ENCODE measurements at regions not wholly inside any gene's neighbourhood (a gene's known extent, or its start where the extent isn't known, plus 50 kb on each side); places are given as distances from the start of the nearest gene placed in this dataset.

DNA sequence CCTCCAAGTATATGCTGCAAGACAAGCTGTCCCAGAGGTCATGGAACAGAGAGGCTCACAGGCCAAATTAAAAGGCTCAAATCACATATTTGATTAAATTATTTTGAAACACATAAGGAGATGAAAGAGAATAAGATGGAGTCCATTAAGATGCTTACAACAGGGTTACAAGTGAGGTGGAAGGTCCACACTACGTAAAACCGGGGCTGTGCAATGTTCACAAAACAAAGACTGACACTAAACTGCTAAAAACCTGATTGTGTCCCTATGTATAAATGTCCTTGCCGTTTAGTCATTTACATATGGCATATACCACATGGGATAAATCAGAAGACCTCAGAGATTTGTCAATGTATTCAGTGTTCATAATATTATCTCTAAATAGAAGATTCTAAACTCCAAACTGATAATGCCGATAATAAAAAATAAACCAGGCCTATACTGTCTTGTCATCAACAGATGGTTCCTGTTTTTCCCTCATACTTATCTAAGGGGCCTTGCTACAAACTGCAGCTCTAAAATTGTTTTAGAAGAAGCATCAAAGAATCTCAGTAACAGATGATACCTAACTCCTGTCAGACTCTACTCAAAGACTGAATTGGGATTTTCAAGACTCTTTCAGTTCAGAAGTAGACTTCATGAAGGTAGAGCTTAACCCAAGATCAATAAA, 51.8 kb upstream of the RIPOR2 start:
- Histone ChIP-seq H3K9me2 (replicated peaks; ENCODE audit: insufficient read depth) (no peaks in the 10 kb centered on the region), H3K4me2 (no peak overlapping the region), H3K4me1 (ENCODE audit: insufficient read depth) (no peaks in the 10 kb centered on the region), H3K36me3 (replicated peaks; ENCODE audit: insufficient read depth, low read depth) (no peaks in the 10 kb centered on the region), H3K9me3 (ENCODE audit: low read depth) (no peaks in the 10 kb centered on the region), H3K27me3 (no peaks in the 10 kb centered on the region), H3K79me2 (no peaks in the 10 kb centered on the region), H3K4me3 (no peak overlapping the region), H3K27ac (no peak overlapping the region), H2AFZ (no peak overlapping the region), H4K20me1 (ENCODE audit: insufficient read depth, poor library complexity, severe bottlenecking) (no peaks in the 10 kb centered on the region)
- WGBS (ENCODE audit: low lambda C conversion rate, missing lambda C conversion rate): 83% methylated on average over 4 of the region's 4 CpGs
- no peak for DNase-seq (ENCODE audit: low spot score)
- TF ChIP-seq EZH2phosphoT487 (IDR thresholded peaks at IDR 0.05; ENCODE audit: low read depth, severe bottlenecking, unreplicated experiment) (no peak), EZH2 (IDR thresholded peaks at IDR 0.05; ENCODE audit: borderline replicate concordance) (no peak)
- TF ChIP-seq, protein P1, sequence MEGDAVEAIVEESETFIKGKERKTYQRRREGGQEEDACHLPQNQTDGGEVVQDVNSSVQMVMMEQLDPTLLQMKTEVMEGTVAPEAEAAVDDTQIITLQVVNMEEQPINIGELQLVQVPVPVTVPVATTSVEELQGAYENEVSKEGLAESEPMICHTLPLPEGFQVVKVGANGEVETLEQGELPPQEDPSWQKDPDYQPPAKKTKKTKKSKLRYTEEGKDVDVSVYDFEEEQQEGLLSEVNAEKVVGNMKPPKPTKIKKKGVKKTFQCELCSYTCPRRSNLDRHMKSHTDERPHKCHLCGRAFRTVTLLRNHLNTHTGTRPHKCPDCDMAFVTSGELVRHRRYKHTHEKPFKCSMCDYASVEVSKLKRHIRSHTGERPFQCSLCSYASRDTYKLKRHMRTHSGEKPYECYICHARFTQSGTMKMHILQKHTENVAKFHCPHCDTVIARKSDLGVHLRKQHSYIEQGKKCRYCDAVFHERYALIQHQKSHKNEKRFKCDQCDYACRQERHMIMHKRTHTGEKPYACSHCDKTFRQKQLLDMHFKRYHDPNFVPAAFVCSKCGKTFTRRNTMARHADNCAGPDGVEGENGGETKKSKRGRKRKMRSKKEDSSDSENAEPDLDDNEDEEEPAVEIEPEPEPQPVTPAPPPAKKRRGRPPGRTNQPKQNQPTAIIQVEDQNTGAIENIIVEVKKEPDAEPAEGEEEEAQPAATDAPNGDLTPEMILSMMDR (IDR thresholded peaks at IDR 0.05; ENCODE audit: poor library complexity): no peak

DNA sequence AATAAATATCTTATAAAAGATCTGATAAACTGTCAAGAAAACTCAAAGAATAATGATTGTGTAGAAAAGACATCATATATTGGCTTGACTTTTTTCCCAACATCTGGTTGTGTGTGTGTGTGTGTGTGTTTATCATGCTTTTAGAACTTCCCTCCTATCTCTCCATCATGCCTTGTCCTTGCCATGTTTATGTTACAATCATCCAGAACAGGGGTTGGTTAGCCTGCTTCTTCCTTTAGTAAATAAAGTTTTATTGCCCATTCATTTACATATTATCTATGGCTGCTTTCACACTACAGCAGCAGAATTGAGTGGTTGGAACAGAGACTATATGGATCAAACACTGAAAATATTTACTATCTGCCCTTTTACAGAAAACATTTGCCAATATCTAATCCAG, 52.8 kb upstream of the RIPOR2 start:
- DNase-seq (ENCODE audit: low spot score): no peak
- H4K20me1 ChIP-seq (ENCODE audit: insufficient read depth, poor library complexity, severe bottlenecking): no peaks in the 10 kb centered on the region
- no peak overlapping the region for H3K4me3 ChIP-seq
- H3K4me1 ChIP-seq (ENCODE audit: insufficient read depth): no peaks in the 10 kb centered on the region
- H3K36me3 ChIP-seq (replicated peaks; ENCODE audit: insufficient read depth, low read depth): no peaks in the 10 kb centered on the region
- no peaks in the 10 kb centered on the region for H3K9me2 ChIP-seq (replicated peaks; ENCODE audit: insufficient read depth)
- TF ChIP-seq EZH2phosphoT487 (IDR thresholded peaks at IDR 0.05; ENCODE audit: low read depth, severe bottlenecking, unreplicated experiment): no peak
- no peak for TF ChIP-seq EZH2 (IDR thresholded peaks at IDR 0.05; ENCODE audit: borderline replicate concordance)
- TF ChIP-seq, protein P1 (IDR thresholded peaks at IDR 0.05; ENCODE audit: poor library complexity): no peak
- no peak overlapping the region for H3K27ac ChIP-seq
- H3K9me3 ChIP-seq (ENCODE audit: low read depth): no peaks in the 10 kb centered on the region
- H3K27me3 ChIP-seq: no peaks in the 10 kb centered on the region
- no peak overlapping the region for H3K4me2 ChIP-seq
- H3K79me2 ChIP-seq: no peaks in the 10 kb centered on the region
- no peak overlapping the region for H2AFZ ChIP-seq

DNA sequence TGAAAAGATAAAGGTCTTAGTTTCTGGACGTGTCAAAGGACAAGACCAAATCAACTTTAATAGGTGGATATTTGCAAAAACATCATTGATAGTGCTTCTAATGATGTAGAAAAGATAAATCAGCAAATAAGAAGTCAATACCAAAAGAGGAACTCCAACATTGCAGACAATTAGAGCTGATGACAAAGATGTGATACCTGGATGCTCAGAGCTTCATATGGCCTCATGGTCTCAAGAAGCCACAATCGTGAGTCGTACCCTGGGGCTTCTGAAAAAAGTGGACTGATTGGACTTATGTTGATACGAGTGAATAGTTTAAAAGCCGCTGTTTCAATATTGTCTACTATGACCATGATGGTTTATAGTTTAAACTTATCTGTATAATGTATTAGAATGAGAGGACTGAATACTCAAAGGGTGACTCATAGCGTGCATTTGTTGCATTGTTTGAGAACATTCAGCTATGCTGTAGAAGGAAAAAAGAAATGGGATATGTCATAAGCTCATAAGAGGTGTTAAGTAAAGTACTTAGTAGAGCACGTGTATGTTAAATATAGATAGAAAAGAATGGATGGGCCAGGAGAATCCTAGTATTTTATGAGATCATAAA, 54.6 kb upstream of the RIPOR2 start:
- no peak overlapping the region for H2AFZ ChIP-seq
- no peak for DNase-seq (ENCODE audit: low spot score)
- 75% methylated on average over 7 of the region's 7 CpGs for WGBS (ENCODE audit: low lambda C conversion rate, missing lambda C conversion rate)
- no peaks in the 10 kb centered on the region for H3K4me1 ChIP-seq (ENCODE audit: insufficient read depth)
- TF ChIP-seq, protein P1 (IDR thresholded peaks at IDR 0.05; ENCODE audit: poor library complexity): no peak
- TF ChIP-seq EZH2 (IDR thresholded peaks at IDR 0.05; ENCODE audit: borderline replicate concordance): no peak
- no peak for TF ChIP-seq EZH2phosphoT487 (IDR thresholded peaks at IDR 0.05; ENCODE audit: low read depth, severe bottlenecking, unreplicated experiment)
- H4K20me1 ChIP-seq (ENCODE audit: insufficient read depth, poor library complexity, severe bottlenecking): no peaks in the 10 kb centered on the region
- no peak overlapping the region for H3K4me2 ChIP-seq
- H3K9me3 ChIP-seq (ENCODE audit: low read depth): no peaks in the 10 kb centered on the region
- no peaks in the 10 kb centered on the region for H3K9me2 ChIP-seq (replicated peaks; ENCODE audit: insufficient read depth)
- H3K79me2 ChIP-seq: no peaks in the 10 kb centered on the region
- H3K4me3 ChIP-seq: no peak overlapping the region
- no peaks in the 10 kb centered on the region for H3K36me3 ChIP-seq (replicated peaks; ENCODE audit: insufficient read depth, low read depth)
- H3K27me3 ChIP-seq: no peaks in the 10 kb centered on the region
- H3K27ac ChIP-seq: no peak overlapping the region

Data from hepatocyte (in vitro differentiated cells).